WERI-Rb-1 (cell line): ENCODE measurements at regions not wholly inside any gene's neighbourhood (a gene's known extent, or its start where the extent isn't known, plus 50 kb on each side); places are given as distances from the start of the nearest gene placed in this dataset.

ENCODE experiments used
- DNase-seq: peaks from one replicate; pipeline ENCODE4 v3.0.0-alpha.2; 2020
- H3K27ac ChIP-seq: fragments of 250-450 bp; sonication (Bioruptor Pico); 2 replicates; pipeline ENCODE4 v1.5.1; 2020; ENCODE audit warnings: mild to moderate bottlenecking, moderate library complexity
- H3K27me3 ChIP-seq: fragments of 250-450 bp; sonication (Bioruptor Pico); 2 replicates; pipeline ENCODE4 v1.5.1; 2021; ENCODE audit warnings: mild to moderate bottlenecking, low read depth, moderate library complexity; ENCODE audit not compliant: insufficient read depth, severe bottlenecking
- H3K36me3 ChIP-seq: fragments of 250-450 bp; sonication (Bioruptor Pico); 2 replicates; pipeline ENCODE4 v1.5.1; 2020; ENCODE audit warnings: mild to moderate bottlenecking, moderate library complexity
- H3K4me3 ChIP-seq: 2 replicates; pipeline ENCODE4 v1.5.1; 2011; ENCODE audit warnings: low read depth, mild to moderate bottlenecking, control low read depth, low read length
- H3K9me3 ChIP-seq: fragments of 250-450 bp; sonication (Bioruptor Pico); 2 replicates; pipeline ENCODE4 v1.5.1; 2021; ENCODE audit warnings: mild to moderate bottlenecking, moderate library complexity; ENCODE audit not compliant: severe bottlenecking
- TF ChIP-seq, protein P1 (sequence below): IDR thresholded peaks from 2 replicates; pipeline ENCODE4 v1.5.1; 2011; ENCODE audit warnings: low read depth, mild to moderate bottlenecking, control low read depth, inconsistent platforms, low read length

DNA sequence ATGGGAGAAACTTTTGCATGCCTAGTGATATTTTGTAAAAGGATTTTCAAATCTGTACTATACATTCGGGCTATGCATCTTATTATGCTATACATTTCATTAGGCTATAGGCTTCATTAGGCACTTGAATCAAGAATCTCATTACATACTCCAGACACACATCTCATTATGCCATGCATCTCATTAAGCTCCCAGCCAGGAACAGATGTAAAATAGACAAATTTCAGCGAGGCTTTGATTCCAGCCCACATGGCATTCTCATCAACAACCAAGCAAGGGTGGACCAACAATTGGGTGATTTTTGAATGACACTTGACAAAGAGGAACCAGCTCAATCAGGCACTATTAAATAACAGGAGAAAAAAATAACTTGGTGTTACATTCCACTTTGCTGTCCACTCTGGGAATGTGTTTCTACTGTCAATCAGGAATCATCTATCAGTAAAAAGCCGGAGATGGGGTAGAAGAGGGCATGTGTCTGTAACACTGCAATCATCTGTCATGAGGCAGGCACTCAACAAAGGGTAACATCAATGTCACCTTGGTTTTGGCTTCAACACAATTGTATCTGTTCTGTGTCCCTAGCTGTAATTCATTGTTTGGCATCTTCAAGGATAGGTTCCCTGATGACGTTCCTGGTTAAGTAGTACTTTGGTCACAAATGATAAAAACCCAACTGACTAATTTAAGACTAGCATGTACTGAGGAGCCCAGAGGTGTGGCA, 498.6 kb downstream of the EPHA4 start:
- Histone ChIP-seq H3K4me3 (no peak overlapping the region), H3K36me3 (no peaks in the 10 kb centered on the region), H3K27ac (no peak overlapping the region), H3K27me3 (no peaks in the 10 kb centered on the region), H3K9me3 (no peaks in the 10 kb centered on the region)
- no peak for DNase-seq
- TF ChIP-seq, protein P1, sequence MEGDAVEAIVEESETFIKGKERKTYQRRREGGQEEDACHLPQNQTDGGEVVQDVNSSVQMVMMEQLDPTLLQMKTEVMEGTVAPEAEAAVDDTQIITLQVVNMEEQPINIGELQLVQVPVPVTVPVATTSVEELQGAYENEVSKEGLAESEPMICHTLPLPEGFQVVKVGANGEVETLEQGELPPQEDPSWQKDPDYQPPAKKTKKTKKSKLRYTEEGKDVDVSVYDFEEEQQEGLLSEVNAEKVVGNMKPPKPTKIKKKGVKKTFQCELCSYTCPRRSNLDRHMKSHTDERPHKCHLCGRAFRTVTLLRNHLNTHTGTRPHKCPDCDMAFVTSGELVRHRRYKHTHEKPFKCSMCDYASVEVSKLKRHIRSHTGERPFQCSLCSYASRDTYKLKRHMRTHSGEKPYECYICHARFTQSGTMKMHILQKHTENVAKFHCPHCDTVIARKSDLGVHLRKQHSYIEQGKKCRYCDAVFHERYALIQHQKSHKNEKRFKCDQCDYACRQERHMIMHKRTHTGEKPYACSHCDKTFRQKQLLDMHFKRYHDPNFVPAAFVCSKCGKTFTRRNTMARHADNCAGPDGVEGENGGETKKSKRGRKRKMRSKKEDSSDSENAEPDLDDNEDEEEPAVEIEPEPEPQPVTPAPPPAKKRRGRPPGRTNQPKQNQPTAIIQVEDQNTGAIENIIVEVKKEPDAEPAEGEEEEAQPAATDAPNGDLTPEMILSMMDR: no peak

DNA sequence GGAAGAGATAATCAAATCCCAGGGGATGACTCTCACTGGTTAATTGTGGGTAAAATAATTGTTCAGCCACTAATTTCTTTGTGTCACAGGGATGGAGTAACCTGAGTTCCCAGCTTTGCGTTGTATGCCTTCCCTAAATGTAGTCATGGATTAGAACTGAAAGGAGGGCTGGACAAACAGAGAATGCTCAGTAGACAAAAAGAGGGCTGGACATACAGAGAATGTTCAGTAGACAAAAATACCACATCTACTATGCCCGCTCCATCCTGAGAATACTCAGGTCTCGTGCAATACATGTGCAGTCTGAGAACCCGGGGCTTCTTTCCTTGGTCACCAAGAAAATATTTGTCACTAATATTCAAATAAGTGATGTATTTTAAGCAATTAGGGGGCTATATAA, 497.9 kb downstream of the EPHA4 start:
- H3K9me3 ChIP-seq: no peaks in the 10 kb centered on the region
- DNase-seq: no peak
- TF ChIP-seq, protein P1: no peak
- H3K4me3 ChIP-seq: no peak overlapping the region
- no peak overlapping the region for H3K27ac ChIP-seq
- no peaks in the 10 kb centered on the region for H3K36me3 ChIP-seq
- H3K27me3 ChIP-seq: no peaks in the 10 kb centered on the region

DNA sequence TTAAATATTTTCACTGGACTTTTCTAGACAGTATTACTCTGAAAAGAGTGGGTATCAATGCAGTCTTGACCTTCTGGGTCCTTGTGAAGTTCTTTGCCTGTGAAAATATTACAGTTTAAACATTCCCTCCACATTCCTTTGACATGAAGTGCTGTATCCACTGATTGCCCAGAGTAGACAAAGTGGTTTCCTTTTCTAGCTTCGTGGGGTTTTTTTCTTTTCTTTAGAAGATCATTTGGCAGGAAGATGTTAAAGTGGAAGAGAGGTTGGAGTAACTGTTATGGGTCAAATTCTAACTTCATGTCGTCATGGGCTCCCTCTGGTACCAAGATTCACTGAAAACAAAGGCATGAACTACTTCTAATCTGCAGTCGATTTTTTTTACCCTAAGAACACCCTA, 496.9 kb downstream of the EPHA4 start:
- DNase-seq: no peak
- no peak overlapping the region for H3K4me3 ChIP-seq
- no peaks in the 10 kb centered on the region for H3K27me3 ChIP-seq

DNA sequence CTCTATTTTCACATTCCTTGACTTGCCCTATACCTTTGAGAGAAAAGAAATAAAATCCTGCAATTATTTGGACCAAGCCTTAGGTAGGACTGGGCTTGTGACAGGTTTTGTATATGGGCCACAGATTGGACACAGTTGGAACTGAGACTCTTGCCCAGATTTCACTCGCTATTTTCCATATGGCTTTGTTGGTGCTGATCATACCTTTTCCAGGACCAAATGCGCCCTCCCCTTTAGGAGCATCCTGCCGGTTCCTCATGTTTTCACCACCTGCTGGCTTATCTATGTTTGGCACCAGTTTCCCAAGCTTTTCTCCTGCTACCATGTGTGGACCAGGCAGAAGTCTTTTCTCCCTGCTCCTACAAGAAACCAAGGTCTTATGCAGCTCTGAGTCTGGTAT, 494.9 kb downstream of the EPHA4 start:
- DNase-seq: no peak
- no peaks in the 10 kb centered on the region for H3K27me3 ChIP-seq

More for the DNA sequence above, 496.9 kb downstream of the EPHA4 start:
- H3K36me3 ChIP-seq: no peaks in the 10 kb centered on the region
- TF ChIP-seq, protein P1: no peak
- no peaks in the 10 kb centered on the region for H3K9me3 ChIP-seq
- H3K27ac ChIP-seq: no peak overlapping the region

DNA sequence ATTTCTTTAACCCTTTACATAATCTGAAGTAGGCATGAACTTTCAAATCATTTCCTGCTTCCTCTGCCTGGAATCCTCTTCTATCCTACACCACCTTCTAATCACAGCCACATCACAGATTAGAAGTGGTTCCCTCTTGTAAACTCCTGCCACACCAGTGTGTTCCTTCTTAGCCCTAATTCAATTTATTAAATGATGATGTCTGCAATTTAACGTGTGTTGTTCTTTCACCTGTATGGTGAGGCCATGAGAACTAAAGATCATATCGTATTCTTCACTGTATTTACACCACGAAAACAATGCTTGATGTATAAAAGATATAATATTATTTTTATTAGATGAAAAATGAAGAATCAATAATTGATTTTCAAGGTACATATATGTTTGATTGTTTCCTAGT, 494.3 kb downstream of the EPHA4 start:
- H3K27ac ChIP-seq: no peak overlapping the region
- no peak for DNase-seq
- no peak overlapping the region for H3K4me3 ChIP-seq
- no peaks in the 10 kb centered on the region for H3K36me3 ChIP-seq
- H3K9me3 ChIP-seq: no peaks in the 10 kb centered on the region
- H3K27me3 ChIP-seq: no peaks in the 10 kb centered on the region
- TF ChIP-seq, protein P1: no peak

More for the DNA sequence above, 494.9 kb downstream of the EPHA4 start:
- TF ChIP-seq, protein P1: no peak
- Histone ChIP-seq H3K36me3 (no peaks in the 10 kb centered on the region), H3K4me3 (no peak overlapping the region), H3K9me3 (no peaks in the 10 kb centered on the region), H3K27ac (no peak overlapping the region)
